Mucosa of gallbladder (tissue), 1 donor: ENCODE measurements at regions not wholly inside any gene's neighbourhood (a gene's known extent, or its start where the extent isn't known, plus 50 kb on each side); places are given as distances from the start of the nearest gene placed in this dataset.
"Not testable (repeated sequence)": the region's sequence is repeated elsewhere in the genome, so short reads cannot be mapped to it uniquely, and the experiment has no call there.

Experiments used
- DNase-seq: peaks from one replicate; pipeline ENCODE4 v3.0.0-alpha.2; 2020; ENCODE audit warnings: low spot score
- donor health status: DM: no; HTN: no; CAD: no.

- no peak for DNase-seq
Observed at GRCh38 chr3:19825193-19825592, 108.8 kb downstream of the EFHB start.

GRCh38 chr3:19822805-19823204 is 111.2 kb downstream of the EFHB start:
- DNase-seq: no peak

DNA sequence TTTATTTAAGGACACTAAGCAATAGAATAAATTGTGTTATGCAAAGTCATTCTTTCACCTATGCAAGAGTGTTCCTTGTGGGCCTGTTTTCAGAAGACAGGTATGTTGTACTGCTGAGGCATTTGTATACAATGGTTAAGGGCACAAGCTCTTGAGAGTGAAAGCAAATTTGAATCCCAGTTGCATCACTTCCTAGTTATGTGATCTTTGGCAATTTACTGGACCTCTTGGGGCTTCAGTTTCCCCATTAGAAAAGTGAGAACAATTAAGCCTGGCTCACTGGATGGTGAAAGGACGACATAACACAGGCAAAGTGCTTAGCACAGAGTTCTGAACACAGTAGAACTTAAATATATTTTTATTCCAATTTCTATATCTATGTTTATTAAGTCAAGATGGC is 117.4 kb downstream of the EFHB start:
- DNase-seq: no peak

DNA sequence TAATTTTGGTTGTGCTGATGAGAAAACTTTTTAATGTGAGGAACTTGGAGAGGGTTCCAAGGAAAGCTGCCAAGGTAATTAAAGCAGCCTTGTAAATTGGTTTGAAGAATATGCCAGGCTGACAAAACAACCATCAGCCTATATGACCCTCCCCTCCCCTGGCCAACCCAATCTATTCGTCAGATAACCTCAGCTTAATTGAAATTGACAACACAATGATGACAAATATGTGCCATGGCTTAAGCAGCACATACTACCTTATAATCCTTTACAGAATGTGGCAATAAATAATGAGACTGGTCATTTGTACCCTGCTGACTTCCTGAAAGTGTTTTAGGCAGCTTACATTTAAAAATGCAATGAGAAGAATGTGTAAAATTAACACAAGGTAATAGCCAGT is 118.2 kb downstream of the EFHB start:
- DNase-seq: no peak

DNA sequence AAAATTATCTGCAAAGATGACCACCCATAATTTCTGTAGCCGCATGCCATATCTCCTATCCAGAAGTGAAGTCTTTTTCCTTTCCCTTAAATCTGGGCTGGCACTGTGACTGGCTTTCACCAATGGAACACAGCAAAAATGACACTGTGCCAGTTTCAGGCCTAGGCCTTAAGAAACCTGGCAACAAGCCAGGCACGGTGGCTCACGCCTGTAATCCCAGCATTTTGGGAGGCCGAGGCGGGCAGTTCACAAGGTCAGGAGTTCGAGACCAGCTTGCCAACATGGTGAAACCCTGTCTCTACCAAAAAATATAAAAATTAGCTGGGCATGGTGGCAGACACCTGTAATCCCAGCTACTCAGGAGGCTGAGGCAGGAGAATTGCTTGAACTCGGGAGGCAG is 120.3 kb downstream of the EFHB start:
- DNase-seq: not testable (repeated sequence)

GRCh38 chr3:19811689-19812088 is 122.3 kb downstream of the EFHB start:
- no peak for DNase-seq

GRCh38 chr3:19808834-19809233 is 125.2 kb downstream of the EFHB start:
- no peak for DNase-seq

GRCh38 chr3:19799887-19800286 is 134.1 kb downstream of the EFHB start:
- no peak for DNase-seq

DNA sequence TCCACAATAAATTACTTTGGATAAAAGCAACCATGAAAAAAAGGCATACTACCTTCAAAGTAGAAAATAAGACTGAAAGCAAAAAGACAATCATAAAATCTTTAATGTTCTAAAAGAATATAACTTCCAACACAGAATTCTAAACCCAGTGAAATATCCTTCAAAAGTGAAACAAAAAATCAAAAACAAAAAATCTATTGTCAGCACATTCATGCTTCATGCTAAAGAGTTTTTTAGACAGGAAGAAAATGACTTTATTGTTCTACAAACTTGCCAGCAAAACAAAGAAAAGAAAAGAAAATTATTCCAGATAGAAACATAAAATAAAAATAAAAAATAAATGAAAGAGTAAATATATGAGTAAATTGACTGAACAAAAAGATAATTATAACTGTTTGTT is 134.9 kb downstream of the EFHB start:
- DNase-seq: no peak

DNA sequence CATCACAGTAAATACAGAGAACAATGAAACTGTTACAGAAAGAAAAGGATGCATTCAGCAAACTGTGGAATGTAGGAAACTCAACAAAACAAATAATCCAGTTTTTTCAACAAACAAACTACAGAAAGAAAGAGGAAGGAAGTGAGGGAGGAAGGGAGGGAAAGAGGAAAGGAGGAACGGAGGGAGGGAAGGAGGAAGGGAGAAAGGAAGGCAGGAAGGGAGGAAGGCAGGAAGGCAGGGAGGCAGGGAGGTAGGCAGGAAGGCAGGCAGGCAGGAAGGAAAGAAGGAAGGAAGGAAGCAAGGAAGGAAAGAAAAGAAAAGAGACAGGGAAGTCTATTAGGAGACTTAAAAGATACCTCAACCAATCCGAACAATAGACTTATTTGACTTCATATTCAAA is 135.7 kb downstream of the EFHB start:
- DNase-seq: no peak

DNA sequence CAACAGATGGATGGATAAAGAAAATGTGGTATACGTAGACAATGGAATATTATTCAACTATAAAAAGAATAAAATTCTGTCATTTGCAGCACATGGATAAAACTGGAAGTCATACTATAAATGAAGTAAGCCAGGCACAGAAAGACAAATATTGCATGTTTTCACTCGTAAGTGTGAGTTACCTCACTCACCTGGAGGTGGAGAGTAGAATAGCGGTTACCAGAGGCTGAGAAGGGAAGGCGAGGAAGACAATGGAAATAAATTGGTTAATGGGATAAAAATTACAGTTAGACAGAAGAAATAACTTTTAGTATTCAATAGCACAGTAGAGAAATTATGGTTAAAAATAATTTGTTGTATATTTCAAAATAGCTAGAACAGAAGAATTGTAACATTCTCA is 141.6 kb downstream of the EFHB start:
- DNase-seq: no peak

DNA sequence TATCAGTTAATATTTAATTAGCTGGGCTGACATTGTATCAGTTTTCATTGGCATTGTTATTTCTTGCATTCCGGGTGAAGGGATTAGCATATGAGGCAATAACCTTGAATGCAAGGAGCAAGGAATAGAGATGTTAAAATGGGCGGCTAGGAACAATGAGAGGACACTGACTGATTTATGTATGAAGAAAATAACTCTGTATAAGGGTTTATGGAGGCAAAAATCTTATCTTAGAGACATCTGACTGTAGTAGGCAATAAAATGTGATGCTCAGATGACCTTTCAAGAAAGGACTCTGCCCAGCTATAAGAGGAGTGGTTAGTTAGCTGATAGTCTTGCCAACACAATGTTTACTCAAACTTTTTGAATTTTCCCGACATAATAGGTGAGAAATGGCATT is 158.3 kb downstream of the EFHB start:
- DNase-seq: no peak

- no peak for DNase-seq
Observed at GRCh38 chr3:19769694-19770093, 164.3 kb downstream of the EFHB start.

- DNase-seq: no peak
Observed at GRCh38 chr3:19765954-19766353, 168.1 kb downstream of the EFHB start.

GRCh38 chr3:19757773-19758172 is 176.2 kb downstream of the EFHB start:
- no peak for DNase-seq

- no peak for DNase-seq
Observed at GRCh38 chr3:19749448-19750017, 184.5 kb downstream of the EFHB start.

GRCh38 chr3:19748782-19749447 is 185.1 kb downstream of the EFHB start:
- DNase-seq: no peak

GRCh38 chr3:19744047-19744446 is 190.0 kb downstream of the EFHB start:
- no peak for DNase-seq

GRCh38 chr3:19742935-19743334 is 191.1 kb downstream of the EFHB start:
- no peak for DNase-seq

DNA sequence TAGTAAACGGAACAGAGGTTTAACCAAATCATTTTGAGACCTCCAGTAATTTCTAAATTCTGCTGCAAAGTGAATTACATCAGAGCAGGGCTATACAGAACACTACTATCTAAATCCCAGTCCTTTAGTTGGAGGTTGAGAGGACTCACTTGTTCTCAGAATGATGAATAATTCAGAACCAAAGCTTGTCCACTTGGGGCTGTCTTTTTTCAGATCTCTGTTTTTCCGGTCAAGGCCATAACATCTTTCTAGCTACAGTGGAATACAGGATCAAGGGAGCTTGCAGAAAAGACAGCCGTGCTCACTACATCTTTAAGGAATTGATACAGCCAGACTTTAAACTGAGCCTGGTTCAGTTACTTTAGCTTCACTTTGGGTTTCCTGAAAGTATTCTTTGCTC is 194.5 kb downstream of the EFHB start:
- DNase-seq: no peak

- DNase-seq: no peak
Observed at GRCh38 chr3:19738846-19739245, 195.2 kb downstream of the EFHB start.

DNA sequence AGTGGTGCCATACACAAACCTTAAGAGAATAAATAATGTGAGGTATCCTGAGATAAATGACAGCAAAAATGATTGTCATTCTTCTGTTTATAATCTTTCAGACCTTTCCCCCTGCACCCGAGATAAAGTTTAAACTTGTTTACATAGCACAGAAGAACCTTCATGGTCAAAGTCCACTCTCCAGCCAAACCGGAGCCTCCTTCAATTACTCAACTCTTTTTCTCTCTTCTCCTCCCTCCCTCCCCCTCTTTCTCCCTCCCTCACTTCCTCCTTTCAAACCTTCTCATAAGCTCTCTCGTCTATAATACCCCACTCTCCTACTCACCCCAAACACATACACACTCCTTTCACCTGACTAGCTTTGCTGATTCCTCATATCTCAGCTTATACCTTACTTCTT is 198.9 kb downstream of the EFHB start:
- DNase-seq: peak; percentile 63

DNA sequence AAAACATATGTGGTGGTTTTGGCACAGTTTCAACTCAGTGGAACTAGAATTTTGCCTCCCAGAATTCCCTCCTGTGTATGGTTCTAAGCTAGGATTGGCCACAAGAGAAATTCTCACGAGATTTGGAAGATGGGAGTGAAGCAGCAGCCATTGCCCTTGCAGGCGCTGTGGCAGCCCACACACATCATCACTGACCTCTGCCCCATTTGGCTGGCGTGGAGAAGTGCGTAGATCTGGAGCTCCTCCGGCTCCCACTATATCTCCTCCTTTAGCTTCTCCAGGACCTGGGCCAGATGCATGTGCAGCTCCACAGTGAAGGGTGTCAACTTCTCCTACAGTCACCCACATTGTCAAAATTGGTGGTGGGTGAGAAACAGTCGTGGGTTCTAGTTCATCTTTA is 199.6 kb downstream of the EFHB start:
- DNase-seq: peak; percentile 25

- no peak for DNase-seq
Observed at GRCh38 chr3:19725000-19725399, 209.0 kb downstream of the EFHB start.
